ENCODE measurements at regions not wholly inside any gene's neighbourhood (a gene's known extent, or its start where the extent isn't known, plus 50 kb on each side); places are given as distances from the start of the nearest gene placed in this dataset.

DNA sequence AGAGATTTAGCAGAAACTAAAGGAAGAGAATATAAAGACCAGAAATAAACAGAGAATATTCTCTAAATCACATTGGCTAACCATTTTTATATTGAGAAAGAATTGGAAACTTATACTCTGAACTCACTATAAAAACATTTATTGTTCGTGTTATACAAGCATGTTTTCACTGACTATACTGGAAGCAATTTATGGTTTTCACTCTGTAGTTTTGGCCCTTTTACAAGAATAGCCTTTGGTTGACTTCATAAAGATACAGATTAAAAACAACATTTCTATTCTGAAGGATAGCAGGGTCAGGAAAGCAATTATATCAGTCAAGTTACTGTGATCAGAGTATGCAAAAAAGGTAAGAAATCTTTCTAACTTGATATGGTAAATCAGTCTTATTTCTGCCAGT lies 965.7 kb upstream of the FAT3 start:
- TF ChIP-seq, protein P1, sequence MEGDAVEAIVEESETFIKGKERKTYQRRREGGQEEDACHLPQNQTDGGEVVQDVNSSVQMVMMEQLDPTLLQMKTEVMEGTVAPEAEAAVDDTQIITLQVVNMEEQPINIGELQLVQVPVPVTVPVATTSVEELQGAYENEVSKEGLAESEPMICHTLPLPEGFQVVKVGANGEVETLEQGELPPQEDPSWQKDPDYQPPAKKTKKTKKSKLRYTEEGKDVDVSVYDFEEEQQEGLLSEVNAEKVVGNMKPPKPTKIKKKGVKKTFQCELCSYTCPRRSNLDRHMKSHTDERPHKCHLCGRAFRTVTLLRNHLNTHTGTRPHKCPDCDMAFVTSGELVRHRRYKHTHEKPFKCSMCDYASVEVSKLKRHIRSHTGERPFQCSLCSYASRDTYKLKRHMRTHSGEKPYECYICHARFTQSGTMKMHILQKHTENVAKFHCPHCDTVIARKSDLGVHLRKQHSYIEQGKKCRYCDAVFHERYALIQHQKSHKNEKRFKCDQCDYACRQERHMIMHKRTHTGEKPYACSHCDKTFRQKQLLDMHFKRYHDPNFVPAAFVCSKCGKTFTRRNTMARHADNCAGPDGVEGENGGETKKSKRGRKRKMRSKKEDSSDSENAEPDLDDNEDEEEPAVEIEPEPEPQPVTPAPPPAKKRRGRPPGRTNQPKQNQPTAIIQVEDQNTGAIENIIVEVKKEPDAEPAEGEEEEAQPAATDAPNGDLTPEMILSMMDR (IDR thresholded peaks at IDR 0.05; ENCODE audit: low read depth, low read length), result no peak
- TF ChIP-seq EZH2phosphoT487 (IDR thresholded peaks at IDR 0.05; ENCODE audit: low read depth), result no peak
